Hippocampal formation (tissue), 2 donors: ENCODE measurements at regions not wholly inside any gene's neighbourhood (a gene's known extent, or its start where the extent isn't known, plus 50 kb on each side); places are given as distances from the start of the nearest gene placed in this dataset.

ENCODE experiments used
- DNase-seq, 2 donors: peaks; one replicate each; lab custom pipeline; 2025; lab: John Stamatoyannopoulos, UW

DNA sequence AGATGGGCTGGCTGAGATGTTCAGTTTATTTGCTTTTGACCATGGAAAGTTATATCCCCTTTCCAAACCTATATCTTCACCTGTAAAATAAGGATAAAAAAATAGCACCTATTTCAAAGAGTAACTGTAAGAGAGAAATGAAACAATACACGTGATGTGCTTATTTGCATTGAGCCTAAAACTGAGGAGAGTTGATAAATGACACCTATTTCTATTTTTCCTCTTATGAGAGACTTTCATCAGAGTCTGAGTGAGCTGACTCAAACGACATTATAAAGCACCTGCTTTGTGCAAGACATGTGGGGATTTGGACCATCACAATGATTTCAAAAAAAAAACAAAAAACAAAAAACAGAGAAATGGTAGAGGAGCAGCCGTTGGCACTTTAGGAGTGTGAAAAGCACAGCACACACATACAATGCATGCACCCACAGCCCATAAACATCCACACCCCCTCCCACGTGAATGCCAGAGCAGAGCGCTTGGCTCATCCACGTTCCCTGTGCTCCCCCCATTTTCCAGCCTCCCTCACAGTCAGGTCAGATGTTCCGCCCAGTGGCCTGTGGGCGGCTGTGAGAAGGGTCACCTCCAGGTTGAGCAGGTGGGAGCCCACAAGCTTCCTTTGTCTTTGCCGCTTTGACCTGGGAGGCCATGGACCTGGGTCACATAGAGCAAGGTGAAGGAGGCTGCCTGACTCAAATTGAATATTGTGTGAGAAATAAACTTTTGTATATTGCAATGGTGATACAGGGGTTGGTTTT is 253.2 kb upstream of the ZNF32 start:
- DNase-seq: no peak

DNA sequence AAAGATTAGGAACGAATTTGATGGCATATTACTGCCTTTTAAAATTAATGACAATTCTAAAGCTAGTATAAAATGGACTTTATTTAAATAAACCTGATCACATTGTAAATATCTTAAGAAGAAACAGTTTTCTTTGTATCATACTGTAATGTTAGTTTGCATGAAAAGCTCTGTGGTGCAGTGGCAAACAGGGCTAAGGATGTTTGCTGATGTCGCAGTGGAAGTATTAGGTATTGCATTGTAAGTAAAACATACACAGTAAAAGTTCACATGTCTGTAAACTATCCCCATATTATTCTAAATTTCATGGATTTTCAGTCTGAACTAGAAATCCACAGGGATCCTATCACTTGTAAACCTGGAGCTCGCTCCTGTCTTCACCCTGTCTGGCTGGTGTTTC is 252.6 kb upstream of the ZNF32 start:
- DNase-seq: no peak

DNA sequence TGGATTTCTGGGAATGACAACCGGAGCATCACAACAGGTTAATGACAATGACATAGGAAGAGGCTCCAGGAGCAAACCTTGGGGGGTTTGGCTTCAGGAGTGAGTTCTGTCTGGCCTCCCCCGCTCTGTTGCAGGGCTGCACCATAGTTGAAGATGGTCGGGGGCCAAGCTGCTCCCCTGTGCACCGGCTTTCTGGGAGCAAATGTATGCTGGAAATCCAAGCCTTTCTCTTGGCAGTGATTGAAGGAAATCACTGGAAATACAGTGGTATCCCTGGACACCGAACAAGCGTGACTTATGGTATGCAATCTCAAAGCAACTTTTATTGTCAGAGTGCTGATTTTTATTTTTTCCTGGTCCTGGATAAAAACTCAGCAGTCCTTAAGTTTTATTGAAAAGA is 251.9 kb upstream of the ZNF32 start:
- DNase-seq: no peak

DNA sequence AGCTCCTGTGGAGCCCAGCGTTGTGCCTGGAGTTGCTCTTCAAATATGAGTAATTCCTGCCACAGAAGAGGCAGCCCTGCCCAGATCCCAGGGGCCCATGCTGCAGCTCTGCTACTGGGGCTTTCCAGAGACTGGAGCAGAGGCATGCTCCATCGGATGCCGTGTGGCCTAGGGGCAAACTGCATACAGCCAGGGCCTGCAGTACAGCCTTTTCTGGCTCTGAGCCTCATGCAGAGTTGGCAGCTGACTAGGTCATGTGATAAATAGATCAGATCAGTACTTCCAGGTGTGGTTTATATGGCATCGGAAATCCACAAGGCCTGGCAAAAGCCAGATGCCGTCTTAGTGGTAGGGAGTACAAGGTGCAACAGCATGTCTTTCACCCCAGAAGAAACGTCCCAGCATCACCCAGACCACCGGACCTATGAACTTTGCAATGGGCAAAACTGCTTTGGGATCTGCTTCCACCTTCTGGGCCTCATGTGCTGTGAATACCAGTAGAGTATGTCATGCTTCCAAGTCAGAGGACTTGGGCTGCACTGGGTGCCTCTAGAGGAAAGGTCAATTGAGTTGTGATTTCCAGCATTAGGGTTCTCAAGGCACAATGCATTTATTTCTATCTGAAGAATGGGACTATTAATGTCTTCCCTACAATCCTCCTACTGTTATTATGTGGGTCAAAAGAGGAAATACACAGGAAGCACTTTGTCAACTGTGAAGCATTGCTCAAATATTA is 250.7 kb upstream of the ZNF32 start:
- DNase-seq: no peak

DNA sequence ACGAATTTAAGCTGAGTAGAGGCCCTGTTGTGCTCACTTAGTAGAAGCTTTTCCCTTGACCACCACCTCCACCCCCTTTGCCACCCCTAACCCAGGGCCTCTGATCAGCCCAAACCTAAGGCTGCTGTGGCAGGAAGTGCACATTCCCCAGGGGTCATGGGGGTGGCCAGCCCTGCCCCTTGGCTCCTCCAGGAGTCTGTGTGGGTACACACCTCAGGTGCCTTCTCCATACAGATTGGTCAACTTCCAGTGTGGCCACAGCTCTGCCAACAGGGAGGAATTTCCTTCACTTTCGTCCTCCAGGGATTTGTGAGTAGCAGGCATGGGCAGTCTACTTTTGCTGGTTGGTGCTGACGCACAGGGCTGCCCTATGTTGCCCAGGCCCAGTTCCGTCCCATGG is 249.9 kb upstream of the ZNF32 start:
- DNase-seq: no peak

DNA sequence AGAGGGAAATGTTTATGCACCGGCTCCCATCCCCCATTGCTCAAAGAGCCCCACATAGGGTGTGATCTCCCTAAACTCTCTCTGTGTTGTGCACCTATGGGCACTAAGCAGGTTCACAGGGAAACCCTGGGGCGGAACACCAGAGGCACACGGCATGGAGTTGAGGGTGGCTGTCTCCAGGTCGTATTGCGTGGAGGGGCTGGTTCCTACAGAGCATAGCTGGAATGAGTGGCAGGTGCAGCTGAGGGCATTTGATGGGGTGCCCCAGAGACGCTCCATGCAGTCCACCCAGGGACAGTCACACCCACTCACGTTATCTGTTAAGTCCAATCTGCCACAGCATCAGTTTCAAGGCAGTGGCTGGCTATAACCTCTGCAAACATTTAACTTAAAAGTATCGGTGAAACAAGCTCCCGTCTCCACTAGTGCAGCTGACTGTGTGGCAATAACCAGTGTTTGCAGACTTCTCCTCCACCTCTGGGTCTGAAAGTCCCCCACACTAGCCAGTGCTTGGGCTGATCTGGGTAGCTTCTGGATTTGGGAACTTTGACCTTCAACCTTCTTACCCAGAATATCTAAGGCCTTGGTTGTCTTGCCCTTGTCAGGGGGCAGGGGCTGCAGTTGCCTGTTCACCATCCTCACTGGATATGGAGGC is 249.2 kb upstream of the ZNF32 start:
- no peak for DNase-seq

DNA sequence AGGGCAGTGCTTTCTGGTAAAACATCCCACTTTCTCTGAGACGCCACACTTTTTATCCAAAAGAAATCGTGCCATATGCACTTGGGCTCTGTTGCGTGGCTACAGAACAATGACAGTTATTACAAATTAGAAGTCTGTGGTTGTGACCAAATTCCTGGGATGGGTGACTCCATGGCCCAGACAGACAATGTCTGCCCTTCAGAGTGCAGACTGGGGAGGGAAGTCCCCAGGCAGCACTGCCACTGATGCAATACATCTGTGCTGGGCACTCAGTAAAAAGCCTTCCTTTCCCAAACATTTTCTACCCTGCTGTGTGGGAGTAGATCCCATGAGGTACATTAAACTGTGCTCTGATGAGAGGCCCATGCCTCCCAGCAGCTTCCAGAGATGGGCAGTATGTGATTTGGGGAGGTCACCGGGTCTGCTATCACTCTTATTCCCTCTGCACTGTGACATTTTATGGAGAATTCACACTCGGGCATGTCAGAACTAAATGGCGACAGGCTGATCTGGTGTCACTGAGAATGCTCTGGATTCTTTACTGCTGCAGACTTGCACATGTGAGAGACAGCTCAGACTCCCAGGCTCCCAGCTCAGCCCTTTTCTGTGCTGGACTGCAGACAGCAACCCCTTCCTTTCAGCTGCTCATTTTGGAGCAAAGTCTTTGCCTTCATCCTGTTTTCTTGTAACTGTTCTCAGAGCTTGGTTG is 243.5 kb upstream of the ZNF32 start:
- DNase-seq: no peak

DNA sequence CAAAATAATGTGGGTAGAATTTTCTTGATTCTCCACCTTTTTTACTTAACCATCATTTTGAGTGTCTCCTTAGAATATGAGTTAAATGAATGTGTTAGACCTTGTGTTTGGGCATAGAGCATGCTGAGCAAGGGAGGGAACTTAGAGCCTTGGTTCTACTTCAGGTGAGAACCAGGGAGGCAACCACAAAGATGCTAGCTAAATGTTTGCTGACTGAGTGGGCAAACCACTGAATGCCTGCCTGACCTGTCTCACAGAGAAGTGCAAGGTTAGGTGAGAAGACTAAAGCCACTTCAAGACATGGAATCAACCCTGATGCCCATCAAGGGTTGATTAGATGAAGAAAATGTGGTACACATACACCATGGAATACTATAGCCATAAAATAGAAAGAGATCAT is 242.6 kb upstream of the ZNF32 start:
- no peak for DNase-seq

DNA sequence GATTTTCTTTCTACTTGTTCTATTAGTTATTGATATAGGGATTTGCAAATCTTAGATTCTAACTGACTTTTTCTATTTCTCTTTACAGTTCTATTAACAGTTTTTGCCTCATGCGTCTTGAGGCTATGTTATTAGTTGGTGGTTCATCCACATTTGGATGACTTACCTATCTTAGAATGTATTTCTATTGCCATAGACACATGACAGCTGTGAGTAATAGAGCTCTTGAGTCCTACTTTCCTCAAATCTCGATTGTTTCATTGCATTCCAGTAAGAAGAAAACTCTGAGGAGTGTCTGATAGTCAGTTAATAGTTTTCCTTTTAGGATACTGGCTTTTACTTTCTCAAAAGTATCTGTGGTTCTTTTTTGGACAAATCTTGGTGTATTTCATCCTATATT is 241.4 kb upstream of the ZNF32 start:
- DNase-seq: no peak

DNA sequence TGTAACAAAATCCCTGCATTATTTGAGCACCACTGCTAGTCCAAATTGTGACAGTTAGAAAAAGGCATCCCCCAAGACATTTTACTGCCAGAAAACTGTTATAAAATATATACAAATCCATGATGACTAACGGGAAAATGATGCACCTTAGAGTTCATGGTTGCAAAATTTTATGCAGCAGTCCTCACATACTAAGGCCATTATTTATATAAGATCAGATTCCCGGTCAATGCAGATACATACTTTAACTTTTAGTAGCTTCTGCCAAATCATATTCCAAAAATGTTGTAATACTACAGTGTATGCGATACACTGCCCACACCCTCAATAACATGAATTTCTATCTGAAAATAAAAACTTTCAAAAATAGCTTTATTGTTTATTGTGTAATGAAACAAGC is 239.9 kb upstream of the ZNF32 start:
- no peak for DNase-seq

DNA sequence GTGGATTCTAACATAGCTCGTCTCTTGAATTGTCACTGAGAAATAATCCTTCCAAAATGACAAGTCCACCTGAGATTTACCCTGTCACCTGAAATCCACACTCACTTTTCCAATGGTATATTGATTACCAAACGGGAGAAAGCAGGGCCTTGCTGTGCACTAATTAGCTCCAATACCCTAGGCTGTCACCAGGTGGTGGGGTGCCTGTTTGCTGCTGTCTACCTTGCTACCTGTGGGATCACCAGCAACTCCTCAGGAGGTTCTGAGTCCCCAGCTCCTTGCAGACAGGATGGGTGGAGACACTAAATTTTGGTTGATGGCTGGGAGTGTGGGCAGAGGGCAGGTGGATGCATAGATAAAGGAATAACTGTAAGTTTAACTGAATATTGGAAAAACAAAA is 237.2 kb upstream of the ZNF32 start:
- DNase-seq: no peak

DNA sequence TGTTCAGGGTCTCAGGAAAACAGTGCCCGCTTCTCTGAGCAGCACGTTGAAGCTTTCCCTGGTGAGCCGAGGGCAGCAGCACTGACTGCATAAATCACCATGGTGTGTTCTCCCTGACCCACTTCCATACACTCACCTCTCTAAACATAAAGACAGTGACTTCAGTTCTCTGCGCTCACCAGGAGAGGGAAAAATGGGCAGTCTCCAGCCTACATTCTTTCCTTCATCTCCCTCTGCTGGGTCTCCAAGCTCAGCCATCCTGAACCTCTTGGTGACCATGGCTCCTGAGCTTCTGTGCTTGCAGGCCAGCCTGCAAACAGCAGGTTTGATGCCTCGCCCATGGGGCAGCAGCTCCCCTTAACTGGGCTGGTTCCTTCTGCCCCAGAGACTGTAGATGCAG is 236.6 kb upstream of the ZNF32 start:
- no peak for DNase-seq

DNA sequence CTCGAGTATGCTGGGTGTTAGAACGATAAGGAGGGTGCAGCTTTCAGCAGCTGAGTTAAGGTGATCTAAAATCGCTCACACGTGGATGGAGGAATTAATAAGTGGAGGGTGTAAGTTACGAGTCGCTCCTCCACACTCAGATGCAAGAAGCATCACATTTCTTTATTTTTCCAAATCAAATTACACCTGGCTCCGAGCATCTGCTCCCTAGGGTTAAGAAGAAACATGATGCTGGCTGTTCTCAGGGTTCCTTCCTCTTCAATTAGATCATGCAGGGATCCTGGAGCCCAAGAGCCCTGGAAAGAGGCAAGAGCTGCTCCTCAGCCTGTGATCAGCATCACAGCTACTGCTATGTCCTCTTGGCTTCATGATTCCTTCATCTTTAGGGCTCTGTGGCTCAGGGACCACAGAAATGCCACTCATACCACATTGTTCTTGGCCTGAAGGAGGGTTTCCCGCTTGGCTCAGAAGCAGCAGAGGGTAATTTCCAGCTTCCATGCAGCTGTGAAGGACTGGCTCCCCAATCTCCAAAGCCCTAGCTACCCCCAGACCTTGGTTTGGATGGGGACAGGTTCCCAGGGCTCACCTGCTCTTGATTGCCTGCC is 235.9 kb upstream of the ZNF32 start:
- DNase-seq: no peak

DNA sequence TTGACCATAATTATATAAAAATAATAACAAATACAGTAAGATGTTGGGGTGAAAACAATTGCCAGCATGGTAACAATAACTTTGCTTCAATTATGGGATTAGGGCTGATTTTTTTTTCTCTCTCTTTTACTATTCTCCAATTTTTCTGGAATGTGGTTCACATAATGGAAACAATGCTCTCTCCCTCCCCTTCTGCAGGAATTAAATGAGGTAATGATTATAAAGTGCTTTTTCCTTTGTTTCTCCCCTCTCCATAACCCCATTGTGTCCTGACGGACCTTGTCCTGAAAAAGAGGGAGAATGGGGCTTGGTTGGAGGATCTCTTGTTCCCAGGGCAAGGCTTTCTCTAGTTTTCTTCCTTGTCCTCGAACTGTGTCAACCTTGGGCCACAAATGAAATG is 234.0 kb upstream of the ZNF32 start:
- DNase-seq: no peak

DNA sequence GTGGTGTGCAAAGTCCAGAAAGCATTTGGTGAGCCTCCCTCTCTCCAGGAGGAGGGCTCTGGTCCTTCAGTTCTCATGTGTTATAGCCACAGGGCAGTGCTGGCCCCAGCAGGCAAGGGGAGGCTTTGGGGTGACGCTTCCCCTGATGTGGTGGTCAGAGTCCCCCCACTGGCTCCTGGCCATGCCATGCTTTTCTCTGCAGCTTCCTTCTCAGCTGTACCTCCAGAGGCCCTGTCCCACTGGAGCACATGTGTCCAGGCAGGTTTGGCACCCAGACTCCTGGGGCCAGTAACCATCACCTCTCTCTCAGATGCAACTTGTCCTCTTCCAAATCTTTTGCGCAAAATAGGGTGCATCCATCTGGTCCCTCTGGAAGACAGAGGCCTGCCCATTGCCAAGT is 233.0 kb upstream of the ZNF32 start:
- DNase-seq: no peak

DNA sequence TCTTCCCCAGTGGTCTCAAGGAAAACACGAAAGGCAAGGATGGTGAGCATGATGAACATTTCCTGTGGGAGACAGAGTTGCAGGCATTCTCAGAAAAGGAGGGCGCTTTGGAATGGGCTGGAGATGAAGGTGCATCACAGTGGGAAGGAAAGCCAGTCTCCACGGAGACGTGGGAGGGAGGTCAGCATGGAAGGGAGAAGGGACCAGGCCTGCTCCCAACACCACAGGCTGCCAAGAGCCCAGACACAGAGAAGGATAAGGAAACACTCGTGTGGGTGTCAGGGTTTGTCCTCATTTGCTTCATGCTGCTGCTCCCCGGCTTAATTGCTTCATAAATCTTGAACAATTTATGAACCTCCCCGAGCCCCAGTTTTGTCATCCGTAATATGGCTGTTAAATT is 231.5 kb upstream of the ZNF32 start:
- DNase-seq: no peak

DNA sequence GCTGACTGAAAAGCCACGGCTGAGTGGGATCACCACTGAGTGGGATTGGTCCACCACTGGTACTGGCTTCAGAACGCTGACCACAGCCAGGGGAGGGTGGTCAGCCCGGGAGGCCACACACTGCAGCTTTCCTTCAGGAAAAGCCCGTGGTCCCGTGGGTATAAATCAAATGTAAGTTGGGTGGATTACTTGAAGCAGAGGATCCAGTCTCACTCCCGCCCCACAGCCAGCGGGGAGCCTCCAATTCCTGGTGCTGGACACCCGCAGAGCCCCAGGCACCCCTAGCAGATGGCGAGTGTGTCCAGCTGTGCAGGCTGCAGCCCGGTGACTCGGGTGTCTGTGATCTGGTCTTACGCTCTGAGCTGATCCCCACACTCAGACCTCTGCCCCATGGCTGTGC is 231.1 kb upstream of the ZNF32 start:
- DNase-seq: no peak

DNA sequence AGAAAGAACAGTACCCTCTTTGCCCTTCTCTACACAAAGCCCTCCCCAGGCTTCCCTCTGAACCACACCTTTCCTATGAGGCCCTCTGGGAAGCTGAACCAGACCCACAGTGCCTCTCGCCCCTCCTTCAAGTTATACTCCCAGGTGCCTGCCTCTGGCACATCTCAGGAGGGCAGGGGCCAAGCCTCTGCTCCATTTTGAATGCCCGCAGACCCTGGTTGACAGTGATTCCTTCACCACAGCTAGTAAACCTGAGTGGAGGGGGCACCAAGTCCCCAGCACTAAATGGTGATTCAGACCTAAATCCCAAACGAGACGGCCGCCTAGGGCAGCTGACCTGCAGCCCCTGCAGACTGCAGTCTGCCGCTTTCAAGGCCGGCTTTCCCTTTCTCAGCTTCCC is 230.5 kb upstream of the ZNF32 start:
- DNase-seq: no peak

DNA sequence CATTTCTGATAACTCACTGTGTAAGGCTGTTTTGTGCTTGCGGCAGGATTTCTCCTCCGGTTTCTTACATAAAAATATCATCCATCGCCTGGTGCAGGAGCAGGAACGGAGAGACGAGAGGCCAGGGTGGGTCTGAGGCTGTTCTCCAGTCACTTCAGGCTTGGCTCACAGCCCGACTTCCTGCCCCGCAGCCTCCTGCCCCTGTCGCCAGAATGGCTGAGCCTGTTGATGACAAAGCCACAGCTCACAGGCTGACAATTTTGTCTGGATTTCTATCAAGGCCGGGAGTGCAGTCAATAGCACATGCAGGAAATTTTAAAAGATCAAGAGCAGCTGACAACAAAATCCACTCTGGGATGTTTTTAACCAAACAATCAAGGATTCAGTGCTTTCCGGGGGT is 229.7 kb upstream of the ZNF32 start:
- no peak for DNase-seq

DNA sequence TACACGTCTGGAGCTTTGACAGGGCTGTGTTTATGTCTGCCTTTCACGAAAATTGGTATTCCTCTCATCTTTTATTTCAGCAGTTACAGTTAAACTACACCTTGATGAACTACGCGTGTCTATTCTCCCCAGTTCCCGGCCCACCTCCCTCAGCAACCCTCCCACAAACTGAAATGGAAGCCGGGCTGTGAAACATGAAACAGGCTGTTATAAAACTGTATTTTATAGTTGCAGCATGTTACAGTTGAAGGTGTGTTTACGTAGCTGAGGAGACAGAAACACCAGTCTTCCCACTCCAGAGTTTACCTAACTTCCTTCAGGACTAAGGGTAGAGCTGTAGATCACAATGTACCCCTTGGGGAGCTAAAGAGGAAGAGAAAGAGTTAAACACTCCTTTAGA is 228.3 kb upstream of the ZNF32 start:
- no peak for DNase-seq

DNA sequence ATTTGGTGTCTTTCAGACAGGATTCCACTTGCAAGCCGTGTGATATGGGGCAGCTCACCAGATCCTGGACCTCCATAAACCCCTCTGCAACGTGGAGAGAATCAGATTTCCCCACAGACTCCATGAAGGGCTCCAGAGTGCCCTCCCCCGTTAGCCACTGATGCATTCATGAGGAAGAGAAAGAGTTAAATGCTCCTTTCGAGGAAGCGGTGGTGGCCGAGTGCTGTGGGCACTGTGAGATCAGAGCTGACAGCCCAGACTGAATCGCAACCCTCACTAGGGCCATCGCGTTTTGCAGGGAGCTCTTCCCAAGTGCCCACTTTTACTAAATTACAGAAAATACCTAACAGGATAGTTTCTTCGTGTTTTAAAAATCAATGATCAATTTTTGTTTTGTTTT is 226.3 kb upstream of the ZNF32 start:
- DNase-seq: no peak

DNA sequence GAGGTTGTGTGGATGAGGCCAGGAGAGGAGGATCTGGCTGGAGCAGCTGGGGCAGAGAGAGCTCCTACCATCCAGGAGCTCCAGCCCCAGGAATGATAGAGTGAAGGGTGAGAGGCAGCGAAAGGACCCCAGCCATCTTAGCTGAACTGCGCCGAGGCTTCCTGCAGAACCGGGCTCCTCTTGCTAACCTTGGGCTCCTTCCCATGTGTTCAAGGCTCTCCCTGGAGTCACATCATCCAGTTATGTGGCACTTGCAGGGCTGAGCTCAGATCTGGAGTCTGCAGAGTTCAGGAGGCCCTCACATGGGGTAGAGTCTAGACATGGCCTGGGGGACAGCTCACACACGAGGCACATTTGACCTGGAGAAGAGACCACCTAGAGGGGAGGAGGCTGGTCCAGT is 225.0 kb upstream of the ZNF32 start:
- DNase-seq: no peak
